OCI-LY3 (cell line): ENCODE measurements at regions not wholly inside any gene's neighbourhood (a gene's known extent, or its start where the extent isn't known, plus 50 kb on each side); places are given as distances from the start of the nearest gene placed in this dataset.

Experiments
- EZH2phosphoT487 ChIP-seq: fragments of 200-600 bp; shearing (Covaris generic); IDR thresholded peaks from 2 replicates; pipeline ENCODE4 v1.6.1; 2018; ENCODE audit warnings: antibody characterized with exemption, mixed run types, low read depth
- TF ChIP-seq, protein P1 (sequence below): fragments of 200-600, 300-600 bp; sonication (generic); IDR thresholded peaks from 2 replicates; pipeline ENCODE4 v1.5.1; 2014; ENCODE audit warnings: antibody characterized with exemption, low read length, low read depth

GRCh38 chr5:72032788-72033187, 74.5 kb upstream of the MAP1B start:
- TF ChIP-seq, protein P1, sequence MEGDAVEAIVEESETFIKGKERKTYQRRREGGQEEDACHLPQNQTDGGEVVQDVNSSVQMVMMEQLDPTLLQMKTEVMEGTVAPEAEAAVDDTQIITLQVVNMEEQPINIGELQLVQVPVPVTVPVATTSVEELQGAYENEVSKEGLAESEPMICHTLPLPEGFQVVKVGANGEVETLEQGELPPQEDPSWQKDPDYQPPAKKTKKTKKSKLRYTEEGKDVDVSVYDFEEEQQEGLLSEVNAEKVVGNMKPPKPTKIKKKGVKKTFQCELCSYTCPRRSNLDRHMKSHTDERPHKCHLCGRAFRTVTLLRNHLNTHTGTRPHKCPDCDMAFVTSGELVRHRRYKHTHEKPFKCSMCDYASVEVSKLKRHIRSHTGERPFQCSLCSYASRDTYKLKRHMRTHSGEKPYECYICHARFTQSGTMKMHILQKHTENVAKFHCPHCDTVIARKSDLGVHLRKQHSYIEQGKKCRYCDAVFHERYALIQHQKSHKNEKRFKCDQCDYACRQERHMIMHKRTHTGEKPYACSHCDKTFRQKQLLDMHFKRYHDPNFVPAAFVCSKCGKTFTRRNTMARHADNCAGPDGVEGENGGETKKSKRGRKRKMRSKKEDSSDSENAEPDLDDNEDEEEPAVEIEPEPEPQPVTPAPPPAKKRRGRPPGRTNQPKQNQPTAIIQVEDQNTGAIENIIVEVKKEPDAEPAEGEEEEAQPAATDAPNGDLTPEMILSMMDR = no peak
- no peak for TF ChIP-seq EZH2phosphoT487
